GM12875 (cell line): ENCODE measurements at regions not wholly inside any gene's neighbourhood (a gene's known extent, or its start where the extent isn't known, plus 50 kb on each side); places are given as distances from the start of the nearest gene placed in this dataset.

ENCODE experiments used
- H3K4me3 ChIP-seq: one replicate; pipeline ENCODE4 v1.5.1; 2011; ENCODE audit warnings: low read depth, low read length, control low read depth
- TF ChIP-seq, protein P1 (sequence below): IDR thresholded peaks from 2 replicates; pipeline ENCODE4 v1.5.1; 2011; ENCODE audit warnings: low read depth, mild to moderate bottlenecking, control low read depth, inconsistent platforms, low read length, moderate library complexity, borderline replicate concordance; ENCODE audit not compliant: insufficient read depth

DNA sequence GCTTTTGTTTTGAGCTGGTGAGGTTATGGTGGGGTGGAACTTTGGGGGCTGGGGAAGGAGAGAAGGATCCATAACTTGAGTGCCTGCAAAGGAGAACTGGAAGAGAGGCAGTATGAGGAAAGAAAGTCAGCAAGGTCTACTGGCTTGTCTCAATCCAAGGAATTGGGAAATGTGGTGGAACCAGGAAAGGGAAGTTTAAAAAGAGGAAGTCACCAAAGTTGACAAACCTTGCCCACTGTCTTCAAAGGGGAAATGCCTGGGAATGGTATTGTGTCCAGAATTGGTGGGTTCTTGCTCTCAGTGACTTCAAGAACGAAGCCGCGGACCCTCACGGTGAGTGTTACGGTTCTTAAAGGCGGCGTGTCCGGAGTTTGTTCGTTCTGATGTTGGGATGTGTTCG is 304.1 kb upstream of the FAM98A start:
- TF ChIP-seq, protein P1, sequence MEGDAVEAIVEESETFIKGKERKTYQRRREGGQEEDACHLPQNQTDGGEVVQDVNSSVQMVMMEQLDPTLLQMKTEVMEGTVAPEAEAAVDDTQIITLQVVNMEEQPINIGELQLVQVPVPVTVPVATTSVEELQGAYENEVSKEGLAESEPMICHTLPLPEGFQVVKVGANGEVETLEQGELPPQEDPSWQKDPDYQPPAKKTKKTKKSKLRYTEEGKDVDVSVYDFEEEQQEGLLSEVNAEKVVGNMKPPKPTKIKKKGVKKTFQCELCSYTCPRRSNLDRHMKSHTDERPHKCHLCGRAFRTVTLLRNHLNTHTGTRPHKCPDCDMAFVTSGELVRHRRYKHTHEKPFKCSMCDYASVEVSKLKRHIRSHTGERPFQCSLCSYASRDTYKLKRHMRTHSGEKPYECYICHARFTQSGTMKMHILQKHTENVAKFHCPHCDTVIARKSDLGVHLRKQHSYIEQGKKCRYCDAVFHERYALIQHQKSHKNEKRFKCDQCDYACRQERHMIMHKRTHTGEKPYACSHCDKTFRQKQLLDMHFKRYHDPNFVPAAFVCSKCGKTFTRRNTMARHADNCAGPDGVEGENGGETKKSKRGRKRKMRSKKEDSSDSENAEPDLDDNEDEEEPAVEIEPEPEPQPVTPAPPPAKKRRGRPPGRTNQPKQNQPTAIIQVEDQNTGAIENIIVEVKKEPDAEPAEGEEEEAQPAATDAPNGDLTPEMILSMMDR: no peak
- no peak overlapping the region for H3K4me3 ChIP-seq

- TF ChIP-seq, protein P1: no peak
- H3K4me3 ChIP-seq: no peak overlapping the region
Measured at GRCh38 chr2:33900610-33901009, 301.5 kb upstream of the FAM98A start.

DNA sequence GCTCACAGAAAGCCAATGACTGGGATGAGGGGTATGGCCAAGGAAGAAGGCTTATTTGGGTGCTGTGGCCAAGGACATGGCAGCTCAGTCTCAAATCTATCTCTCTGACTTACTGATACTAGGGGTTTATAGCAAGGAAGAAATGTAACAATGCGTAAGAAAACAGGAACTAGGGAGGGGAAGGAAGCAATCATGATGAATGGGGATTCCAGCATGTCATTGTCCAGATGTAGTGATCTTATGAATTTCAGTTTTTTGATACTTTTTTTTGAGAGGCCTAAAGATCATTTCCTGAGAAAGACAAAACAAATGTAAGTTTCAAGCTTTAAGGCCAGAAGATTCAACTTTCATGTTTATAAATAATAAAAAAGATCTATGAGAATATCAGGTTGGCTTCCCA is 298.6 kb upstream of the FAM98A start:
- TF ChIP-seq, protein P1: no peak
- H3K4me3 ChIP-seq: no peak overlapping the region

DNA sequence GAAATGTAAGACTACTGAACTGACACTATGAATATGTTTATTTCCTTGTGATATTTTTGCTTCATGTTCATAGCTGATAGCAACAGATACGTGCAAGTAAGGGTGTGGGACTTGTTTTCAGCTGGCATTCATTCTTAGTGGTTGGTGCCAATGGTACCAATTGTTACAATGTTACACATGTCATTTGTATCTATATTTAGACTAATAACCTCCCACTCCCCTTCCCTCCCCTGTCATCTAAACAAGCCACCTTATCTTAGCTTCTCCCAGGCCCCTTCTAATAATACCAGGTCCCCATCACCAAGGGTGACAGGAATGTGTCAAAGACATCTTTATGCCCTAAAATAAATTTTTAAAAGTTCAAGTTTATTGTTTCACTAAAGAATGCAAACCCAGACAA is 294.7 kb upstream of the FAM98A start:
- TF ChIP-seq, protein P1: no peak
- H3K4me3 ChIP-seq: no peak overlapping the region

GRCh38 chr2:33891616-33892015 is 292.5 kb upstream of the FAM98A start:
- no peak overlapping the region for H3K4me3 ChIP-seq
- TF ChIP-seq, protein P1: no peak

DNA sequence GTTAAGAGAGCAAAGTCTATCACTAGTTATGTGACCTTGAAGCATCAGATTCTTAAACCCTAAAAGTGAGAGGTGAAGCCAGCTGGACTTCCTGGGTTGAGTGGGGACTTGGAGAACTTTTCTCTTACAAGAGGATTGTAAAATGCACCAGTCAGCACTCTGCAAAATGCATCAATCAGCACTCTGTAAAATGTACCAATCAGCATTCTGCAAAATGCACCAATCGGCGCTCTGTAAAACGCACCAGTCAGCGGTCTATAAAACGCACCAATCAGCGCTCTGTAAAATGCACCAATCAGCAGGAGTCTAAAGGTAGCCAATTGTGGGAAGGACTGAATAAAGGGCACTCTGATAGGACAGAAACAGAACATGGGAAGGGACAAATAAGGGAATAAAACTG is 291.6 kb upstream of the FAM98A start:
- H3K4me3 ChIP-seq: no peak overlapping the region
- TF ChIP-seq, protein P1: no peak

GRCh38 chr2:33877348-33878016 is 278.4 kb upstream of the FAM98A start:
- TF ChIP-seq, protein P1: no peak

More at GRCh38 chr2:33877348-33878016, 278.4 kb upstream of the FAM98A start:
- H3K4me3 ChIP-seq: no peak overlapping the region
